ENCODE measurements at regions not wholly inside any gene's neighbourhood (a gene's known extent, or its start where the extent isn't known, plus 50 kb on each side); places are given as distances from the start of the nearest gene placed in this dataset.

DNA sequence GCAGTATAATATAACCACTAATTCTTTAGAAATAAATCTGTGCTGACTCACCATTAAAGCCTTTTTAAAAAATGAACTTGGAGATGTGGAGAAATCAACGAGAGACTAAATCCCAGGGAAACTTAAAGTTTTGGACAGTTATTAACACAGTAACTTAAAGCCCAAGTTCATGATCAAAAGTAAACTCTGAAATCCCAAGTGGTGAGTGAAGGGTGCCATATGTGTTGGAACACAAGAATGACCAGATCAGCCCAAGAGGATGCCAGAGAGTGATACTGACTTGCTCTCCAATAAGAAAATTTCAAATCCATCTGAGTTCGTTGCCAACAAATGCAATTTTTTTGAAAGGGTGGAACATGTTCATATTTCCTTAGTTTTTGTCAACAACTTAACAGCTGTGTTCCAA, 838.1 kb upstream of the ACVR2A start:
- TF ChIP-seq ZFP3 (CRISPR knock-in tag; IDR thresholded peaks at IDR 0.05): no peak
- no peak for TF ChIP-seq RARB (CRISPR knock-in tag; IDR thresholded peaks at IDR 0.05)
- TF ChIP-seq, protein P1, sequence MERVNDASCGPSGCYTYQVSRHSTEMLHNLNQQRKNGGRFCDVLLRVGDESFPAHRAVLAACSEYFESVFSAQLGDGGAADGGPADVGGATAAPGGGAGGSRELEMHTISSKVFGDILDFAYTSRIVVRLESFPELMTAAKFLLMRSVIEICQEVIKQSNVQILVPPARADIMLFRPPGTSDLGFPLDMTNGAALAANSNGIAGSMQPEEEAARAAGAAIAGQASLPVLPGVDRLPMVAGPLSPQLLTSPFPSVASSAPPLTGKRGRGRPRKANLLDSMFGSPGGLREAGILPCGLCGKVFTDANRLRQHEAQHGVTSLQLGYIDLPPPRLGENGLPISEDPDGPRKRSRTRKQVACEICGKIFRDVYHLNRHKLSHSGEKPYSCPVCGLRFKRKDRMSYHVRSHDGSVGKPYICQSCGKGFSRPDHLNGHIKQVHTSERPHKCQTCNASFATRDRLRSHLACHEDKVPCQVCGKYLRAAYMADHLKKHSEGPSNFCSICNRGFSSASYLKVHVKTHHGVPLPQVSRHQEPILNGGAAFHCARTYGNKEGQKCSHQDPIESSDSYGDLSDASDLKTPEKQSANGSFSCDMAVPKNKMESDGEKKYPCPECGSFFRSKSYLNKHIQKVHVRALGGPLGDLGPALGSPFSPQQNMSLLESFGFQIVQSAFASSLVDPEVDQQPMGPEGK (CRISPR knock-in tag; IDR thresholded peaks at IDR 0.05; ENCODE audit: borderline replicate concordance): no peak
- TF ChIP-seq OSR1 (CRISPR knock-in tag; IDR thresholded peaks at IDR 0.05): no peak
- no peak for TF ChIP-seq ZNF8 (CRISPR knock-in tag; IDR thresholded peaks at IDR 0.05)
